ENCODE measurements at regions not wholly inside any gene's neighbourhood (a gene's known extent, or its start where the extent isn't known, plus 50 kb on each side); places are given as distances from the start of the nearest gene placed in this dataset.

- TF ChIP-seq, protein P1, sequence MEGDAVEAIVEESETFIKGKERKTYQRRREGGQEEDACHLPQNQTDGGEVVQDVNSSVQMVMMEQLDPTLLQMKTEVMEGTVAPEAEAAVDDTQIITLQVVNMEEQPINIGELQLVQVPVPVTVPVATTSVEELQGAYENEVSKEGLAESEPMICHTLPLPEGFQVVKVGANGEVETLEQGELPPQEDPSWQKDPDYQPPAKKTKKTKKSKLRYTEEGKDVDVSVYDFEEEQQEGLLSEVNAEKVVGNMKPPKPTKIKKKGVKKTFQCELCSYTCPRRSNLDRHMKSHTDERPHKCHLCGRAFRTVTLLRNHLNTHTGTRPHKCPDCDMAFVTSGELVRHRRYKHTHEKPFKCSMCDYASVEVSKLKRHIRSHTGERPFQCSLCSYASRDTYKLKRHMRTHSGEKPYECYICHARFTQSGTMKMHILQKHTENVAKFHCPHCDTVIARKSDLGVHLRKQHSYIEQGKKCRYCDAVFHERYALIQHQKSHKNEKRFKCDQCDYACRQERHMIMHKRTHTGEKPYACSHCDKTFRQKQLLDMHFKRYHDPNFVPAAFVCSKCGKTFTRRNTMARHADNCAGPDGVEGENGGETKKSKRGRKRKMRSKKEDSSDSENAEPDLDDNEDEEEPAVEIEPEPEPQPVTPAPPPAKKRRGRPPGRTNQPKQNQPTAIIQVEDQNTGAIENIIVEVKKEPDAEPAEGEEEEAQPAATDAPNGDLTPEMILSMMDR (conservative IDR thresholded peaks at IDR 0.05; ENCODE audit: low read depth, low read length), result peak; percentile 65
- no peaks in the 10 kb centered on the region for H3K79me2 ChIP-seq (ENCODE audit: insufficient read depth, low read depth)
- H3K4me2 ChIP-seq, result no peak overlapping the region
- H3K27me3 ChIP-seq (ENCODE audit: insufficient read depth, low read depth), result no peaks in the 10 kb centered on the region
- no peak overlapping the region for H3K27ac ChIP-seq
- no peak overlapping the region for H2AFZ ChIP-seq (ENCODE audit: low read depth)
- H3K36me3 ChIP-seq (ENCODE audit: insufficient read depth), result no peaks in the 10 kb centered on the region
- H3K4me3 ChIP-seq (IDR thresholded peaks at IDR 0.05; ENCODE audit: insufficient read depth, low read depth, low read length), result no peak overlapping the region
- H4K20me1 ChIP-seq (ENCODE audit: insufficient read depth), result no peaks in the 10 kb centered on the region
- H3K4me1 ChIP-seq (ENCODE audit: low read depth, poor library complexity, severe bottlenecking), result peaks cover 21% of the 10 kb centered on the region
- H3K9ac ChIP-seq, result no peak overlapping the region
Observed at GRCh38 chr2:237154082-237154638, 68.5 kb downstream of the COPS8 start.

- Histone ChIP-seq H2AFZ (ENCODE audit: low read depth) (peak overlapping the region; percentile 64; the same call in 1 of the 2 replicates), H4K20me1 (ENCODE audit: insufficient read depth) (no peaks in the 10 kb centered on the region), H3K27me3 (ENCODE audit: insufficient read depth, low read depth) (no peaks in the 10 kb centered on the region), H3K9ac (peak overlapping the region; percentile 22; the same call in 1 of the 2 replicates), H3K36me3 (ENCODE audit: insufficient read depth) (no peaks in the 10 kb centered on the region), H3K4me3 (IDR thresholded peaks at IDR 0.05; ENCODE audit: insufficient read depth, low read depth, low read length) (no peak overlapping the region), H3K27ac (peak overlapping the region; percentile 72), H3K79me2 (ENCODE audit: insufficient read depth, low read depth) (no peaks in the 10 kb centered on the region), H3K4me2 (peak overlapping the region; percentile 58), H3K4me1 (ENCODE audit: low read depth, poor library complexity, severe bottlenecking) (peaks cover 21% of the 10 kb centered on the region)
- TF ChIP-seq, protein P1 (conservative IDR thresholded peaks at IDR 0.05; ENCODE audit: low read depth, low read length), result no peak
Observed at GRCh38 chr2:237154884-237155851, 69.5 kb downstream of the COPS8 start.

GRCh38 chr2:237156031-237156856, 70.6 kb downstream of the COPS8 start:
- Histone ChIP-seq H3K27ac (peak overlapping the region; percentile 72), H4K20me1 (ENCODE audit: insufficient read depth) (no peaks in the 10 kb centered on the region), H3K4me3 (IDR thresholded peaks at IDR 0.05; ENCODE audit: insufficient read depth, low read depth, low read length) (no peak overlapping the region), H3K79me2 (ENCODE audit: insufficient read depth, low read depth) (no peaks in the 10 kb centered on the region), H2AFZ (ENCODE audit: low read depth) (peak overlapping the region; percentile 64; the same call in 1 of the 2 replicates), H3K27me3 (ENCODE audit: insufficient read depth, low read depth) (no peaks in the 10 kb centered on the region), H3K36me3 (ENCODE audit: insufficient read depth) (no peaks in the 10 kb centered on the region), H3K9ac (peak overlapping the region; percentile 22; the same call in 1 of the 2 replicates), H3K4me1 (ENCODE audit: low read depth, poor library complexity, severe bottlenecking) (peaks cover 21% of the 10 kb centered on the region), H3K4me2 (peak overlapping the region; percentile 58; the same call in 1 of the 2 replicates)
- TF ChIP-seq, protein P1 (conservative IDR thresholded peaks at IDR 0.05; ENCODE audit: low read depth, low read length), result no peak

Measured in KMS-11 (cell line).